ENCODE measurements at regions not wholly inside any gene's neighbourhood (a gene's known extent, or its start where the extent isn't known, plus 50 kb on each side); places are given as distances from the start of the nearest gene placed in this dataset.
A peak's percentile ranks its signal among the peaks of the same experiment; 100 is the strongest.

DNA sequence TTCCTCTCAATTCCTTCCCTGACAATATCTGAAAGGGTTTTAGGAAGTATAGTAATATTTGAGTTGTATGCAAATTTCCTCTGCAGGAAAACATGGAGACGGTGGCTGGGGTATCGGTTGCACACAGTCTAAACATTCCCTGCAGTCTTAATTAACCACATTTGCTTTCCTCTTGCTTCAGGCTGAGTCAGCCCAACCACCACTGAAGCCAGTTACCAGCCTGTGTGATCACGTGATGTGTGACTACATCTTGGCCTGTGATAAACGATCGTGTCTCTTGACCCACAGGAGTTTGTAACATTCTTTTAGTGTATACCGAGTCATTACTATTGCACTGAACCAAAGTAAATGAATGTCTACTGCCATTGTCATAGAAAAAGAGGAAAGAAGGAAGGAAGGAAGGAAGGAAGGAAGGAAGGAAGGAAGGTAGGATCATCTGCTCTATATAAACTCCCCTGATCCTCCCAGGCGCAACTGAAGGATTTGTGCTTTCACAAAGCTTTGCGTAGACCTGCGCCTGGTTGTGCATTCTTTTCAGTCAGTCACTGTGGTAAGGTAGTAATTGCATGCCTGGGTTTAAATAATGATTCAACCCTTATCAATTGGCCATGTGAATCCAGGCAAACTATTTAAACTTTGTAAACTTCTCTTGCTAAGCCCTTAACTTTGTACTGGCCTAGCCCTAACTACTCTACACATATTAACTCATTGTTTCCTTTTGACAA, 280.6 kb upstream of the SALL1 start:
- intact Hi-C loops (cut with micrococcal nuclease; ENCODE audit: unreplicated experiment) (no loop called here), in situ Hi-C loops (cut with HindIII; ENCODE audit: extremely low pct_ligation_motif_present, low pct_unique_long_range_greater_than_20kb) (no loop called here)
- Histone ChIP-seq H3K27me3 (ENCODE audit: control insufficient read depth in 1 of 2, insufficient read depth in 2 of 2, low read length in 2 of 2) (no peaks in the 10 kb centered on the region), H3K27ac (ENCODE audit: extremely low read length, insufficient read depth, low read length) (no peak overlapping the region), H3K36me3 (replicated peaks in 1 of 2; ENCODE audit: control insufficient read depth in 1 of 2, insufficient read depth in 2 of 2, low read length in 2 of 2) (no peaks in the 10 kb centered on the region), H3K79me2 (ENCODE audit: insufficient read depth, low read length) (no peaks in the 10 kb centered on the region), H2AFZ (ENCODE audit: low read length) (no peak overlapping the region), H4K20me1 (ENCODE audit: insufficient read depth, low read length) (no peaks in the 10 kb centered on the region), H3K9ac (ENCODE audit: insufficient read depth, low read depth, low read length) (no peak overlapping the region), H3K9me3 (ENCODE audit: low read length) (no peaks in the 10 kb centered on the region), H3K4me1 (ENCODE audit: insufficient read depth, low read length) (no peaks in the 10 kb centered on the region), H3K4me2 (ENCODE audit: low read depth, low read length) (no peak overlapping the region), H3K4me3 (replicated peaks in 1 of 3; ENCODE audit: insufficient read depth in 1 of 3, low read depth in 2 of 3, low read length in 3 of 3) (no peak overlapping the region)
- peak; percentile 89 for TF ChIP-seq RAD51 (IDR thresholded peaks at IDR 0.05; ENCODE audit: borderline replicate concordance)
- no peak for TF ChIP-seq MXD4 (CRISPR knock-in tag; IDR thresholded peaks at IDR 0.05)
- peak; percentile 73 for TF ChIP-seq USF2 (IDR thresholded peaks at IDR 0.05; ENCODE audit: low read depth, low read length)
- TF ChIP-seq USF2 (CRISPR knock-in tag; IDR thresholded peaks at IDR 0.05; ENCODE audit: borderline replicate concordance), result no peak
- FAIRE-seq, result no peak
- DNase-seq (ENCODE audit: low spot score), result no peak
- ATAC-seq, result no peak
- no TSS peak for BruUV-seq (replicated peaks)
- WGBS (ENCODE audit: low lambda C conversion rate), result 35% methylated on average over 9 of the region's 9 CpGs
- ChIA-PET POLR2A (no interaction called here), CTCF (ENCODE audit: low intra/inter-chr PET ratio, low total read pairs) (no interaction called here)

DNA sequence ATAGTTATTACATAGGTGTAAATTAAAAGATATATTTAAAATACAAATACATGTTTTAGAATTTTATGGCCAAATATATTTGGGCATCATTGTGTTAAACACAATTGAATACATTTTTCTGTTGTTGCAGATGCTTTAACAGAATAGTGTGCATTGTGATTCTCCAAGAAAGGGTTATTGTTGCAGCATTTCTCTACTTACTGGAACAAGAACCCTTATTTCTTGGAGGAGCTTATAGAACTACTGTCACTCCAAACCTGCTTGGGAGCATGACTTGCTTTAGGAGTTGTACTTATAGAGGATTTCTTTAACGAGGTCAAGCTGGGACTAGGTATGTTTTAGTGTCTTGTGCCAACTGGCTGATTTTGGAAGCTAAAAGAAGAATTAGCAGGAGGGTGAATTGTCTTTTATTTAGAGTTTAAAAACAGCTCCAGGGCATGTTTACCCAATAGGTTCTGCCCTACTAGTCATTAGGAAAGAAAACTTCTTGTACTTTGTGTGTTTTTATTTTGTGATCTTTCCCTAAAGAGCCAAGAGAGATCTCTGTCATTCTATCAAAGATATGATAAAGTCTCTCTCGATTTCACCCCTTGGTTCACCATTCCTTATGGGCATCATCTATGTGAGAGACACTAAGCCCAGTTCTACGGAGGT, 279.8 kb upstream of the SALL1 start:
- DNase-seq (ENCODE audit: low spot score) (no peak), FAIRE-seq (no peak), ATAC-seq (no peak)
- Histone ChIP-seq H3K4me1 (ENCODE audit: insufficient read depth, low read length) (no peaks in the 10 kb centered on the region), H3K9me3 (ENCODE audit: low read length) (no peaks in the 10 kb centered on the region), H2AFZ (ENCODE audit: low read length) (no peak overlapping the region), H3K4me2 (ENCODE audit: low read depth, low read length) (no peak overlapping the region), H3K36me3 (replicated peaks in 1 of 2; ENCODE audit: control insufficient read depth in 1 of 2, insufficient read depth in 2 of 2, low read length in 2 of 2) (no peaks in the 10 kb centered on the region), H3K4me3 (replicated peaks in 1 of 3; ENCODE audit: insufficient read depth in 1 of 3, low read depth in 2 of 3, low read length in 3 of 3) (no peak overlapping the region), H3K9ac (ENCODE audit: insufficient read depth, low read depth, low read length) (no peak overlapping the region), H3K27me3 (ENCODE audit: control insufficient read depth in 1 of 2, insufficient read depth in 2 of 2, low read length in 2 of 2) (no peaks in the 10 kb centered on the region), H3K27ac (ENCODE audit: extremely low read length, insufficient read depth, low read length) (no peak overlapping the region), H3K79me2 (ENCODE audit: insufficient read depth, low read length) (no peaks in the 10 kb centered on the region), H4K20me1 (ENCODE audit: insufficient read depth, low read length) (no peaks in the 10 kb centered on the region)
- ChIA-PET POLR2A (no interaction called here), CTCF (ENCODE audit: low intra/inter-chr PET ratio, low total read pairs) (no interaction called here)
- 4% methylated on average over 3 of the region's 3 CpGs for WGBS (ENCODE audit: low lambda C conversion rate)
- intact Hi-C loops (cut with micrococcal nuclease; ENCODE audit: unreplicated experiment) (no loop called here), in situ Hi-C loops (cut with HindIII; ENCODE audit: extremely low pct_ligation_motif_present, low pct_unique_long_range_greater_than_20kb) (no loop called here)
- no TSS peak for BruUV-seq (replicated peaks)
- TF ChIP-seq, protein P1, sequence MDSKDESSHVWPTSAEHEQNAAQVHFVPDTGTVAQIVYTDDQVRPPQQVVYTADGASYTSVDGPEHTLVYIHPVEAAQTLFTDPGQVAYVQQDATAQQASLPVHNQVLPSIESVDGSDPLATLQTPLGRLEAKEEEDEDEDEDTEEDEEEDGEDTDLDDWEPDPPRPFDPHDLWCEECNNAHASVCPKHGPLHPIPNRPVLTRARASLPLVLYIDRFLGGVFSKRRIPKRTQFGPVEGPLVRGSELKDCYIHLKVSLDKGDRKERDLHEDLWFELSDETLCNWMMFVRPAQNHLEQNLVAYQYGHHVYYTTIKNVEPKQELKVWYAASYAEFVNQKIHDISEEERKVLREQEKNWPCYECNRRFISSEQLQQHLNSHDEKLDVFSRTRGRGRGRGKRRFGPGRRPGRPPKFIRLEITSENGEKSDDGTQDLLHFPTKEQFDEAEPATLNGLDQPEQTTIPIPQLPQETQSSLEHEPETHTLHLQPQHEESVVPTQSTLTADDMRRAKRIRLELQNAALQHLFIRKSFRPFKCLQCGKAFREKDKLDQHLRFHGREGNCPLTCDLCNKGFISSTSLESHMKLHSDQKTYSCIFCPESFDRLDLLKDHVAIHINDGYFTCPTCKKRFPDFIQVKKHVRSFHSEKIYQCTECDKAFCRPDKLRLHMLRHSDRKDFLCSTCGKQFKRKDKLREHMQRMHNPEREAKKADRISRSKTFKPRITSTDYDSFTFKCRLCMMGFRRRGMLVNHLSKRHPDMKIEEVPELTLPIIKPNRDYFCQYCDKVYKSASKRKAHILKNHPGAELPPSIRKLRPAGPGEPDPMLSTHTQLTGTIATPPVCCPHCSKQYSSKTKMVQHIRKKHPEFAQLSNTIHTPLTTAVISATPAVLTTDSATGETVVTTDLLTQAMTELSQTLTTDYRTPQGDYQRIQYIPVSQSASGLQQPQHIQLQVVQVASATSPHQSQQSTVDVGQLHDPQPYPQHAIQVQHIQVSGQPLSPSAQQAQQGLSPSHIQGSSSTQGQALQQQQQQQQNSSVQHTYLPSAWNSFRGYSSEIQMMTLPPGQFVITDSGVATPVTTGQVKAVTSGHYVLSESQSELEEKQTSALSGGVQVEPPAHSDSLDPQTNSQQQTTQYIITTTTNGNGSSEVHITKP (CRISPR knock-in tag; IDR thresholded peaks at IDR 0.05; ENCODE audit: low read depth), result no peak
- TF ChIP-seq KLF9 (CRISPR knock-in tag; IDR thresholded peaks at IDR 0.05; ENCODE audit: low read depth) (no peak), SRY (CRISPR knock-in tag; IDR thresholded peaks at IDR 0.05) (no peak), GMEB2 (CRISPR knock-in tag; IDR thresholded peaks at IDR 0.05; ENCODE audit: low read depth) (no peak)
